ENCODE measurements at regions not wholly inside any gene's neighbourhood (a gene's known extent, or its start where the extent isn't known, plus 50 kb on each side); places are given as distances from the start of the nearest gene placed in this dataset.
"Not testable (repeated sequence)": the region's sequence is repeated elsewhere in the genome, so short reads cannot be mapped to it uniquely, and the experiment has no call there.

DNA sequence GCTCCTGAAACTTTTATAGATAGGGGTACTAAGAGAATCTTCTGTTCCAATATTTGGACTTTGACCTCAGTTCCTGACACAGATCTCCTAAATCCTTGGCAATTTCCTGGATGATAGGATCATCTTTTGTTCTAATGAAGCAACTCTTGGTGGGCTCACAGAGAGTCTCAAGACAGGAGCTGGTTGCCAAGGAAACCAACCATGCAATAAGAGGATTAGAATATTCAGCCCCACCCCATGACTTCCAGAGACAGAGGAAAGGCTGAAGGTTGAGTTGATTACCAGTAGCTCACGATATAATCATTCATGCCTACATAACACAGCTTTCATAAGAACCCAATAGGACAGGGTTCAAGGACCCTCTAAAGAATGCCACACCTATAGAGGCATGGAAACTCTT, 2050.2 kb upstream of the CDH6 start:
- no peak overlapping the region for H3K27ac Mint-ChIP-seq (ENCODE audit: unreplicated experiment)
- H3K9me3 Mint-ChIP-seq (ENCODE audit: low read depth): no peaks in the 10 kb centered on the region
- no peaks in the 10 kb centered on the region for H3K36me3 Mint-ChIP-seq (ENCODE audit: low read depth)
- DNase-seq (ENCODE audit: low spot score): no peak
- TF ChIP-seq, protein P1, sequence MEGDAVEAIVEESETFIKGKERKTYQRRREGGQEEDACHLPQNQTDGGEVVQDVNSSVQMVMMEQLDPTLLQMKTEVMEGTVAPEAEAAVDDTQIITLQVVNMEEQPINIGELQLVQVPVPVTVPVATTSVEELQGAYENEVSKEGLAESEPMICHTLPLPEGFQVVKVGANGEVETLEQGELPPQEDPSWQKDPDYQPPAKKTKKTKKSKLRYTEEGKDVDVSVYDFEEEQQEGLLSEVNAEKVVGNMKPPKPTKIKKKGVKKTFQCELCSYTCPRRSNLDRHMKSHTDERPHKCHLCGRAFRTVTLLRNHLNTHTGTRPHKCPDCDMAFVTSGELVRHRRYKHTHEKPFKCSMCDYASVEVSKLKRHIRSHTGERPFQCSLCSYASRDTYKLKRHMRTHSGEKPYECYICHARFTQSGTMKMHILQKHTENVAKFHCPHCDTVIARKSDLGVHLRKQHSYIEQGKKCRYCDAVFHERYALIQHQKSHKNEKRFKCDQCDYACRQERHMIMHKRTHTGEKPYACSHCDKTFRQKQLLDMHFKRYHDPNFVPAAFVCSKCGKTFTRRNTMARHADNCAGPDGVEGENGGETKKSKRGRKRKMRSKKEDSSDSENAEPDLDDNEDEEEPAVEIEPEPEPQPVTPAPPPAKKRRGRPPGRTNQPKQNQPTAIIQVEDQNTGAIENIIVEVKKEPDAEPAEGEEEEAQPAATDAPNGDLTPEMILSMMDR (IDR thresholded peaks at IDR 0.05): no peak
- no peaks in the 10 kb centered on the region for H3K4me1 Mint-ChIP-seq (ENCODE audit: low read depth)
- H3K4me3 Mint-ChIP-seq (ENCODE audit: unreplicated experiment): no peak overlapping the region
- H3K27me3 Mint-ChIP-seq (ENCODE audit: low read depth): peaks cover 3% of the 10 kb centered on the region

DNA sequence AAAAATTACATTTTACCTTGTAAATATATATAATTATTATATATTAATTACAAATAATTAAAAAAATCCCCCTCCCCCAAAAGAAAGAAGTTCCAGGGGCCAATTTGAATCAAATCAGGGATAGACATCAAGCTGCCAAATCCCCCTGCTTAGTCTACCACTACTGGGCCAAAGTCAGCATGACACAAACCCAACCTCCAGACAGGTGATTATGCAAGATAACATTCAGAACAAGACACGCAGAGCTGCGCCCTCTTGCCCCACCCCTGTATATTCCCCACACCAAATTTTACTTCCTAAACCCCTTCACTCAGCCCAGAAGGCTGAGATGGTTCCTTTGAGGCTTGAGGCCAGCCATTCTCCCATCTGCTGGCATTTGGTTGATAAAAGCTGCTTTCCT, 2059.1 kb upstream of the CDH6 start:
- no peak for DNase-seq (ENCODE audit: low spot score)
- Mint-ChIP-seq H3K9me3 (ENCODE audit: low read depth) (peaks cover 10% of the 10 kb centered on the region), H3K27ac (ENCODE audit: unreplicated experiment) (no peak overlapping the region), H3K36me3 (ENCODE audit: low read depth) (no peaks in the 10 kb centered on the region), H3K27me3 (ENCODE audit: low read depth) (peaks cover 11% of the 10 kb centered on the region), H3K4me1 (ENCODE audit: low read depth) (no peaks in the 10 kb centered on the region), H3K4me3 (ENCODE audit: unreplicated experiment) (no peak overlapping the region)
- TF ChIP-seq, protein P1 (IDR thresholded peaks at IDR 0.05): no peak

DNA sequence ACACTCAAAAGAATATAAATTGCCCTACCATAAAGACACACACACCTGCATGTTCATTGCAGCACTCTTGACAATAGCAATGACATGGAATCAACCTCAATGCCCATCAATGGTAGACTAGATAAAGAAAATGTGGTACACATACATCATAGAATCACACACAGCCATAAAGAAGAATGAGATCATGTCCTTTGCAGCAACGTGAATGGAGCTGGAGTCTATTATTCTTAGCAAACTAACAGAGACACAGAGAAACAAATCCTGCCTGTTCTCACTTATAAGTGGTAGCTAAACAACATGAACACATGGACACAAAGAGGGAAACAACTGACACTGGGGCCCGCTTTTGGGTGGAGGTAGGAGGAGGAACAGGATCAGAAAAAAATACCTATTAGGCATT, 2062.2 kb upstream of the CDH6 start:
- Mint-ChIP-seq H3K27ac (ENCODE audit: unreplicated experiment) (no peak overlapping the region), H3K36me3 (ENCODE audit: low read depth) (no peaks in the 10 kb centered on the region), H3K27me3 (ENCODE audit: low read depth) (no peaks in the 10 kb centered on the region), H3K4me1 (ENCODE audit: low read depth) (no peaks in the 10 kb centered on the region), H3K4me3 (ENCODE audit: unreplicated experiment) (no peak overlapping the region), H3K9me3 (ENCODE audit: low read depth) (peaks cover 12% of the 10 kb centered on the region)
- TF ChIP-seq, protein P1 (IDR thresholded peaks at IDR 0.05): no peak
- DNase-seq (ENCODE audit: low spot score): no peak

DNA sequence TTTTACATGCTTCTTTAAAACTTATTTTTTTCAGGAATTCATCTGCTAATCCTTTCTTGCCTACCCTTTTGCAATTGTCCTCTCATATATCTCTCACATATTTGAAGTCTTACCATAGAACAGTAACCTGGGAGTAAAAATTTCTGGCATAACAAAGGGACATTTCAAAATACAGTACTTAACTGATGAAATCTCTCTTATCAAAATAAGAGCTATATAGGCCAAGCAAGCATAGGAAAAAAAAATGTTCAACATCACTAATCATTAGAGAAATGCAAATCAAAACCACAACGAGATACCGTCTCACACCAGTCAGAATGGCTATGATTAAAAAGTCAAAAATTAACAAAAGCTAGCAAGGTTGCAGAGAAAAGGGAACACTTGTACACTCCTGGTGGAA, 2062.7 kb upstream of the CDH6 start:
- H3K27ac Mint-ChIP-seq (ENCODE audit: unreplicated experiment): no peak overlapping the region
- no peak for DNase-seq (ENCODE audit: low spot score)
- no peaks in the 10 kb centered on the region for H3K36me3 Mint-ChIP-seq (ENCODE audit: low read depth)
- H3K27me3 Mint-ChIP-seq (ENCODE audit: low read depth): no peaks in the 10 kb centered on the region
- peaks cover 12% of the 10 kb centered on the region for H3K9me3 Mint-ChIP-seq (ENCODE audit: low read depth)
- H3K4me1 Mint-ChIP-seq (ENCODE audit: low read depth): no peaks in the 10 kb centered on the region
- no peak overlapping the region for H3K4me3 Mint-ChIP-seq (ENCODE audit: unreplicated experiment)
- TF ChIP-seq, protein P1 (IDR thresholded peaks at IDR 0.05): no peak

DNA sequence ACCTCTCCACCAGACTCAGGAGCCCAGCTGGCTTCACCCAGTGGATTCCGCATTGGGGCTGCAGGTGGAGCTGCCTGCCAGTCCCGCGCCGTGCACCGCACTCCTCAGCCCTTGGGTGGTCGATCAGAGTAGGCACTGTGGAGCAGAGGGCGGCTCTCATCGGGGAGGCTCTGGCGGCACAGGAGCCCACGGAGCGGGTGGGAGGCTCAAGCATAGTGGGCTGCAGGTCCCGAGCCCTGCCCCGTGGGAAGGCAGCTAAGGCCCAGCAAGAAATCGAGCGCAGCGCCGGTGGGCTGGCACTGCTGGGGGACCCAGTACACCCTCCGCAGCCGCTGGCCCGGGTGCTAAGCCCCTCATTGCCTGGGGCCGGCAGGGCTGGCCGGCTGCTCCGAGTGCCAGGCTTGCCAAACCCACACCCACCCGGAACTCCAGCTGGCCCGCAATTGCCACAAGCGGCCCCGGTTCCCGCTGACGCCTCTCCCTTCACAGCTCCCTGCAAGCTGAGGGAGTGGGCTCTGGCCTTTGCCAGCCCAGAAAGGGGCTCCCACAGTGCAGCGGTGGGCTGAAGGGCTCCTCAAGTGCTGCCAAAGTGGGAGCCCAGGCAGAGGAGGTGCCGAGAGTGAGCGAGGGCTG, 2065.8 kb upstream of the CDH6 start:
- H3K27me3 Mint-ChIP-seq (ENCODE audit: low read depth): not testable (repeated sequence)

DNA sequence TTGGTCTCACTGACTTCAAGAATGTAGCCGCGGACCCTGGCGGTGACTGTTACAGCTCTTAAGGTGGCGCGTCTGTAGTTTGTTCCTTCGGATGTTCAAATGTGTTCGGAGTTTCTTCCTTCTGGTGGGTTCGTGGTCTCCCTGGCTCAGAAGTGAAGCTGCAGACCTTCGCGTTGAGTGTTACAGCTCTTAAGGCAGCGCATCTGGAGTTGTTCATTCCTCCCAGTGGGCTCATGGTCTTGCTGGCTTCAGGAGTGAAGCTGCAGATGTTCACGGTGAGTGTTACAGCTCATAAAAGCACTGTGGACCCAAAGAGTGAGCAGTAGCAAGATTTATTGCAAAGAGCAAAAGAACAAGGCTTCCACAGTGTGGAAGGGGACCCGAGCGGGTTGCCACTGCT, 2067.0 kb upstream of the CDH6 start:
- H3K4me1 Mint-ChIP-seq (ENCODE audit: low read depth); H3K36me3 Mint-ChIP-seq (ENCODE audit: low read depth); H3K27me3 Mint-ChIP-seq (ENCODE audit: low read depth); H3K4me3 Mint-ChIP-seq (ENCODE audit: unreplicated experiment); H3K27ac Mint-ChIP-seq (ENCODE audit: unreplicated experiment); H3K9me3 Mint-ChIP-seq (ENCODE audit: low read depth): not testable (repeated sequence)
- DNase-seq (ENCODE audit: low spot score): peak; percentile 47

More for the DNA sequence above, 2065.8 kb upstream of the CDH6 start:
- peak; percentile 88 for DNase-seq (ENCODE audit: low spot score)
- H3K36me3 Mint-ChIP-seq (ENCODE audit: low read depth); H3K27ac Mint-ChIP-seq (ENCODE audit: unreplicated experiment); H3K4me3 Mint-ChIP-seq (ENCODE audit: unreplicated experiment); H3K4me1 Mint-ChIP-seq (ENCODE audit: low read depth); H3K9me3 Mint-ChIP-seq (ENCODE audit: low read depth): not testable (repeated sequence)
